ENCODE measurements at regions not wholly inside any gene's neighbourhood (a gene's known extent, or its start where the extent isn't known, plus 50 kb on each side); places are given as distances from the start of the nearest gene placed in this dataset.

DNA sequence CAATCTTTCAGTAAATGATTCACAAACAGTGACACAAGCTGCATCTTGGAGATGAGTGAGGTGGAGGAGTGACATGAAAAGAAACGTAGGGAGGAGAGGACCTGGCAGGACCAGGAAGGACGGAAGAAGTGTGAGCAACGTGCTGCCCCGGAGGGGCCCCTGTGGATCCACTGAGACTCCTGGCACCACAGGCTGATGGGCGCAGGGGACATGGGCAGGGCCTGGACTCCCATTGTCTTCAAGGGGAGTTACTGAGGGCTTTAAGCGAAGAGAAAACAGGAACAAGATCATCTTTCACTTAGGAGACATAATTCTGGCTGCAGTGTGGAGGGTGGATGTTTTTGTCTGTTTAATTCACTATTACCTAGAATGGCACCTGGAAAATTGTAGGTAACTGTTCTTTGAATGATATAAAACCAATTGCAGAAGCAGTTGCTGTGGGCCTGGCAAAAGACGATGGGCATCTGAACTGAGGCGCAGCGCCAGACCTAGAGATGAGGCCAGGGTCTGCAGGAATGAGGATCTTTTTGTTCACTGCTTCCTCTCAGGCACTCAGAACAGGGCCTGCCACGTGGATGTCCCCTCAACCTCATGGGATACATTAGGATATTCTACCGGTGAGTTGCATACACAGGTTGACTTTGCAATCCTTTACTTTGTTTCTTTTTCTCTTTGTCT lies 156.4 kb downstream of the TMEM18 start:
- Histone ChIP-seq H2AFZ (ENCODE audit: low read depth, low read length) (no peak overlapping the region), H3K4me1 (ENCODE audit: insufficient read depth, low read length) (no peaks in the 10 kb centered on the region), H3K36me3 (ENCODE audit: insufficient read depth, low read length) (no peaks in the 10 kb centered on the region), H3K27ac (ENCODE audit: low read length) (no peak overlapping the region), H3K27me3 (ENCODE audit: insufficient read depth, low read length, poor library complexity) (peaks cover 5% of the 10 kb centered on the region), H3K9ac (ENCODE audit: low read depth, low read length) (no peak overlapping the region), H3K4me3 (ENCODE audit: low read depth in 1 of 2, low read length in 2 of 2) (no peak overlapping the region), H4K20me1 (ENCODE audit: insufficient read depth, low read length) (no peaks in the 10 kb centered on the region), H3K79me2 (ENCODE audit: insufficient read depth, low read length) (no peaks in the 10 kb centered on the region), H3K4me2 (ENCODE audit: insufficient read depth, low read length) (no peak overlapping the region), H3K9me3 (ENCODE audit: insufficient read depth, low read length, severe bottlenecking) (no peaks in the 10 kb centered on the region)
- ATAC-seq (ENCODE audit: insufficient read depth, low read depth) = no peak
- TF ChIP-seq, protein P1, sequence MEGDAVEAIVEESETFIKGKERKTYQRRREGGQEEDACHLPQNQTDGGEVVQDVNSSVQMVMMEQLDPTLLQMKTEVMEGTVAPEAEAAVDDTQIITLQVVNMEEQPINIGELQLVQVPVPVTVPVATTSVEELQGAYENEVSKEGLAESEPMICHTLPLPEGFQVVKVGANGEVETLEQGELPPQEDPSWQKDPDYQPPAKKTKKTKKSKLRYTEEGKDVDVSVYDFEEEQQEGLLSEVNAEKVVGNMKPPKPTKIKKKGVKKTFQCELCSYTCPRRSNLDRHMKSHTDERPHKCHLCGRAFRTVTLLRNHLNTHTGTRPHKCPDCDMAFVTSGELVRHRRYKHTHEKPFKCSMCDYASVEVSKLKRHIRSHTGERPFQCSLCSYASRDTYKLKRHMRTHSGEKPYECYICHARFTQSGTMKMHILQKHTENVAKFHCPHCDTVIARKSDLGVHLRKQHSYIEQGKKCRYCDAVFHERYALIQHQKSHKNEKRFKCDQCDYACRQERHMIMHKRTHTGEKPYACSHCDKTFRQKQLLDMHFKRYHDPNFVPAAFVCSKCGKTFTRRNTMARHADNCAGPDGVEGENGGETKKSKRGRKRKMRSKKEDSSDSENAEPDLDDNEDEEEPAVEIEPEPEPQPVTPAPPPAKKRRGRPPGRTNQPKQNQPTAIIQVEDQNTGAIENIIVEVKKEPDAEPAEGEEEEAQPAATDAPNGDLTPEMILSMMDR (IDR thresholded peaks at IDR 0.05; ENCODE audit: borderline replicate concordance, extremely low read depth, low read length, poor library complexity, severe bottlenecking) = no peak
- no peak for TF ChIP-seq EZH2 (IDR thresholded peaks at IDR 0.05; ENCODE audit: borderline replicate concordance, low read depth, low read length, severe bottlenecking)
- DNase-seq = no peak

DNA sequence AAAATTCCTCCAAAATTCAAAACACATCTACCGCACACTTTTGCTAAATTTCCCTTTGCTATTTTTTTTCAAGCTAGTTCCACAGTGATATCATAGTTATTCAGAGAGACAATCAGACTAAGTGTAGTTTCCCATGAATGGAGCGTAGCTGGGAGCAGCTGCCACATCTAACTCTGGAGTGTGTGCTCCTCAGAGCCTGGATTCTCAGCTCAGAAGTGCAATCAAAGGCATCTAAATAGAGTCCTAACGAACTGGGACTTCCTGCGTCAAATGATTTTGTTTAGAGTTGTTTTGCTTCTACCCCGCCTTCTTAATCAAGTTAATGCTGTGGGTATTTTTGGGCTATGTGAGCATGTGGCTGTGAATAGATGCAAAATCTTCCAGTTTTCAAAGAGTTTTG lies 160.3 kb downstream of the TMEM18 start:
- no peaks in the 10 kb centered on the region for H4K20me1 ChIP-seq (ENCODE audit: insufficient read depth, low read length)
- H3K4me3 ChIP-seq (ENCODE audit: low read depth in 1 of 2, low read length in 2 of 2) = no peak overlapping the region
- no peak for TF ChIP-seq EZH2 (IDR thresholded peaks at IDR 0.05; ENCODE audit: borderline replicate concordance, low read depth, low read length, severe bottlenecking)
- TF ChIP-seq, protein P1 (IDR thresholded peaks at IDR 0.05; ENCODE audit: borderline replicate concordance, extremely low read depth, low read length, poor library complexity, severe bottlenecking) = no peak
- no peak overlapping the region for H3K4me2 ChIP-seq (ENCODE audit: insufficient read depth, low read length)
- H3K9me3 ChIP-seq (ENCODE audit: insufficient read depth, low read length, severe bottlenecking) = no peaks in the 10 kb centered on the region
- H3K9ac ChIP-seq (ENCODE audit: low read depth, low read length) = no peak overlapping the region
- H2AFZ ChIP-seq (ENCODE audit: low read depth, low read length) = no peak overlapping the region
- no peak overlapping the region for H3K27ac ChIP-seq (ENCODE audit: low read length)
- peaks cover 6% of the 10 kb centered on the region for H3K27me3 ChIP-seq (ENCODE audit: insufficient read depth, low read length, poor library complexity)
- no peaks in the 10 kb centered on the region for H3K36me3 ChIP-seq (ENCODE audit: insufficient read depth, low read length)
- H3K4me1 ChIP-seq (ENCODE audit: insufficient read depth, low read length) = no peaks in the 10 kb centered on the region
- DNase-seq (no peak), ATAC-seq (ENCODE audit: insufficient read depth, low read depth) (no peak)
- H3K79me2 ChIP-seq (ENCODE audit: insufficient read depth, low read length) = no peaks in the 10 kb centered on the region

DNA sequence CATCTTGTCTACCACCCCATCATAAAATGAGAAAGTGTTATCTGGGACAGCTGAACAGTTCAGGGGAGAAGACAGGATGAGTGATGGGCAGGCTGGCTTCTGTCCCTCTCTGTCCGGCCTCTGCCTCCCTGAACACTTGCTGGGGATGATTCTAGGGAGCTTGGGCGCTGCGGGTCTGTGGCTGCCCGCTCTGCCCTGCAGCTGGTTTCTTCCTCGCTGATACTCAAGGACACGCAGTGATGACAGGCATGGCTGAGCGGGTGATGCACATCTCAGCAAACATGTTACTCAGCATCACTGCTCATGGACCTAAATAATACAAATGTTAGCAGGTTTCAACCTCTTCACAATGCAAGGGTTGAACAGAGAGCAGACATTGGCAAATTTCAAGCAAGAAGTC lies 161.1 kb downstream of the TMEM18 start:
- H4K20me1 ChIP-seq (ENCODE audit: insufficient read depth, low read length) = no peaks in the 10 kb centered on the region
- no peaks in the 10 kb centered on the region for H3K4me1 ChIP-seq (ENCODE audit: insufficient read depth, low read length)
- H2AFZ ChIP-seq (ENCODE audit: low read depth, low read length) = no peak overlapping the region
- H3K9me3 ChIP-seq (ENCODE audit: insufficient read depth, low read length, severe bottlenecking) = no peaks in the 10 kb centered on the region
- no peak overlapping the region for H3K4me3 ChIP-seq (ENCODE audit: low read depth in 1 of 2, low read length in 2 of 2)
- H3K4me2 ChIP-seq (ENCODE audit: insufficient read depth, low read length) = no peak overlapping the region
- DNase-seq (no peak), ATAC-seq (ENCODE audit: insufficient read depth, low read depth) (no peak)
- H3K9ac ChIP-seq (ENCODE audit: low read depth, low read length) = no peak overlapping the region
- H3K27ac ChIP-seq (ENCODE audit: low read length) = no peak overlapping the region
- H3K36me3 ChIP-seq (ENCODE audit: insufficient read depth, low read length) = no peaks in the 10 kb centered on the region
- no peak for TF ChIP-seq EZH2 (IDR thresholded peaks at IDR 0.05; ENCODE audit: borderline replicate concordance, low read depth, low read length, severe bottlenecking)
- TF ChIP-seq, protein P1 (IDR thresholded peaks at IDR 0.05; ENCODE audit: borderline replicate concordance, extremely low read depth, low read length, poor library complexity, severe bottlenecking) = no peak
- peaks cover 6% of the 10 kb centered on the region for H3K27me3 ChIP-seq (ENCODE audit: insufficient read depth, low read length, poor library complexity)
- H3K79me2 ChIP-seq (ENCODE audit: insufficient read depth, low read length) = no peaks in the 10 kb centered on the region
